ENCODE measurements at regions not wholly inside any gene's neighbourhood (a gene's known extent, or its start where the extent isn't known, plus 50 kb on each side); places are given as distances from the start of the nearest gene placed in this dataset.

GRCh38 chr13:47478985-47479384, 522.1 kb downstream of the SUCLA2 start:
- H3K4me1 Mint-ChIP-seq (ENCODE audit: low read depth, unreplicated experiment), result peaks cover 16% of the 10 kb centered on the region
- no peak overlapping the region for H3K27ac Mint-ChIP-seq (ENCODE audit: unreplicated experiment)
- no peaks in the 10 kb centered on the region for H3K36me3 ChIP-seq (ENCODE audit: insufficient read depth, low read length)

GRCh38 chr13:47475441-47475948, 525.6 kb downstream of the SUCLA2 start:
- Histone ChIP-seq H3K36me3 (ENCODE audit: insufficient read depth, low read length) (no peaks in the 10 kb centered on the region), H2AFZ (ENCODE audit: low read depth, low read length) (no peak overlapping the region), H3K9me3 (ENCODE audit: insufficient read depth, low read depth, low read length) (no peaks in the 10 kb centered on the region), H3K79me2 (ENCODE audit: insufficient read depth, low read length) (no peaks in the 10 kb centered on the region), H4K20me1 (ENCODE audit: insufficient read depth, low read length) (no peaks in the 10 kb centered on the region), H3K4me2 (ENCODE audit: low read length) (no peak overlapping the region), H3K27me3 (ENCODE audit: insufficient read depth, low read length) (no peaks in the 10 kb centered on the region), H3K4me1 (ENCODE audit: insufficient read depth, low read length) (peaks cover 5% of the 10 kb centered on the region), H3K27ac (ENCODE audit: low read depth, low read length) (no peak overlapping the region), H3K4me3 (ENCODE audit: insufficient read depth, low read depth, low read length) (no peak overlapping the region), H3K9ac (ENCODE audit: low read length) (no peak overlapping the region)
- H3K27me3 Mint-ChIP-seq (ENCODE audit: low read depth, unreplicated experiment), result peaks cover 9% of the 10 kb centered on the region
- no peak for FAIRE-seq
- H3K27ac Mint-ChIP-seq (ENCODE audit: unreplicated experiment), result no peak overlapping the region
- no peak overlapping the region for H3K4me3 Mint-ChIP-seq (ENCODE audit: unreplicated experiment)
- H3K36me3 Mint-ChIP-seq (ENCODE audit: low read depth, unreplicated experiment), result no peaks in the 10 kb centered on the region
- peaks cover 9% of the 10 kb centered on the region for H3K4me1 Mint-ChIP-seq (ENCODE audit: low read depth, unreplicated experiment)
- no peaks in the 10 kb centered on the region for H3K9me3 Mint-ChIP-seq (ENCODE audit: unreplicated experiment)
- DNase-seq (ENCODE audit: low read depth), result no peak
- no peak for TF ChIP-seq EZH2 (IDR thresholded peaks at IDR 0.05; ENCODE audit: insufficient read depth, low read length)
- TF ChIP-seq CTCF (IDR thresholded peaks at IDR 0.05; ENCODE audit: insufficient read depth, low read depth, low read length), result no peak

More at GRCh38 chr13:47478985-47479384, 522.1 kb downstream of the SUCLA2 start:
- Histone ChIP-seq H3K4me3 (ENCODE audit: insufficient read depth, low read depth, low read length) (no peak overlapping the region), H3K9ac (ENCODE audit: low read length) (no peak overlapping the region), H3K4me2 (ENCODE audit: low read length) (no peak overlapping the region), H3K79me2 (ENCODE audit: insufficient read depth, low read length) (no peaks in the 10 kb centered on the region), H3K27me3 (ENCODE audit: insufficient read depth, low read length) (no peaks in the 10 kb centered on the region), H3K4me1 (ENCODE audit: insufficient read depth, low read length) (peaks cover 5% of the 10 kb centered on the region), H2AFZ (ENCODE audit: low read depth, low read length) (no peak overlapping the region), H3K27ac (ENCODE audit: low read depth, low read length) (no peak overlapping the region), H4K20me1 (ENCODE audit: insufficient read depth, low read length) (no peaks in the 10 kb centered on the region), H3K9me3 (ENCODE audit: insufficient read depth, low read depth, low read length) (no peaks in the 10 kb centered on the region)
- Mint-ChIP-seq H3K36me3 (ENCODE audit: low read depth, unreplicated experiment) (no peaks in the 10 kb centered on the region), H3K9me3 (ENCODE audit: unreplicated experiment) (peaks cover under 1% of the 10 kb centered on the region), H3K27me3 (ENCODE audit: low read depth, unreplicated experiment) (no peaks in the 10 kb centered on the region), H3K4me3 (ENCODE audit: unreplicated experiment) (no peak overlapping the region)
- DNase-seq (ENCODE audit: low read depth), result no peak
- no peak for FAIRE-seq
- TF ChIP-seq CTCF (IDR thresholded peaks at IDR 0.05; ENCODE audit: insufficient read depth, low read depth, low read length) (no peak), EZH2 (IDR thresholded peaks at IDR 0.05; ENCODE audit: insufficient read depth, low read length) (no peak)

- H4K20me1 ChIP-seq (ENCODE audit: insufficient read depth, low read length), result no peaks in the 10 kb centered on the region
- H3K4me1 ChIP-seq (ENCODE audit: insufficient read depth, low read length), result peaks cover 2% of the 10 kb centered on the region
- Mint-ChIP-seq H3K9me3 (ENCODE audit: unreplicated experiment) (no peaks in the 10 kb centered on the region), H3K4me1 (ENCODE audit: low read depth, unreplicated experiment) (peaks cover 4% of the 10 kb centered on the region), H3K27me3 (ENCODE audit: low read depth, unreplicated experiment) (peaks cover 9% of the 10 kb centered on the region), H3K36me3 (ENCODE audit: low read depth, unreplicated experiment) (no peaks in the 10 kb centered on the region), H3K27ac (ENCODE audit: unreplicated experiment) (no peak overlapping the region), H3K4me3 (ENCODE audit: unreplicated experiment) (no peak overlapping the region)
- TF ChIP-seq CTCF (IDR thresholded peaks at IDR 0.05; ENCODE audit: insufficient read depth, low read depth, low read length), result no peak
- TF ChIP-seq EZH2 (IDR thresholded peaks at IDR 0.05; ENCODE audit: insufficient read depth, low read length), result no peak
- H3K79me2 ChIP-seq (ENCODE audit: insufficient read depth, low read length), result no peaks in the 10 kb centered on the region
- H3K4me2 ChIP-seq (ENCODE audit: low read length), result no peak overlapping the region
- H3K4me3 ChIP-seq (ENCODE audit: insufficient read depth, low read depth, low read length), result no peak overlapping the region
- H3K9me3 ChIP-seq (ENCODE audit: insufficient read depth, low read depth, low read length), result no peaks in the 10 kb centered on the region
- no peaks in the 10 kb centered on the region for H3K36me3 ChIP-seq (ENCODE audit: insufficient read depth, low read length)
- FAIRE-seq (no peak), DNase-seq (ENCODE audit: low read depth) (no peak)
- no peak overlapping the region for H2AFZ ChIP-seq (ENCODE audit: low read depth, low read length)
- no peaks in the 10 kb centered on the region for H3K27me3 ChIP-seq (ENCODE audit: insufficient read depth, low read length)
- H3K9ac ChIP-seq (ENCODE audit: low read length), result no peak overlapping the region
- H3K27ac ChIP-seq (ENCODE audit: low read depth, low read length), result no peak overlapping the region
Observed at GRCh38 chr13:47474839-47475238, 526.2 kb downstream of the SUCLA2 start.

Data from astrocyte (in vitro differentiated cells and primary cell).